HEK293T (cell line): ENCODE measurements at regions not wholly inside any gene's neighbourhood (a gene's known extent, or its start where the extent isn't known, plus 50 kb on each side); places are given as distances from the start of the nearest gene placed in this dataset.

Experiments
- BHLHE40 ChIP-seq: fragments of 450-650 bp; IDR thresholded peaks from 2 replicates; pipeline ENCODE4 v1.6.1; 2016; ENCODE audit warnings: mild to moderate bottlenecking, moderate library complexity, borderline replicate concordance
- FOXA1 ChIP-seq: fragments of 450-650 bp; IDR thresholded peaks from 2 replicates; pipeline ENCODE4 v1.6.1; 2016; ENCODE audit warnings: mild to moderate bottlenecking
- FOXK2 ChIP-seq: fragments of 450-650 bp; IDR thresholded peaks from 2 replicates; pipeline ENCODE4 v1.6.1; 2016; ENCODE audit warnings: mild to moderate bottlenecking
- SP1 ChIP-seq: fragments of 450-650 bp; IDR thresholded peaks from 2 replicates; pipeline ENCODE4 v1.6.1; 2017
- TF ChIP-seq, protein P1 (sequence below): fragments of 450-650 bp; IDR thresholded peaks from 2 replicates; pipeline ENCODE4 v1.6.1; 2016

DNA sequence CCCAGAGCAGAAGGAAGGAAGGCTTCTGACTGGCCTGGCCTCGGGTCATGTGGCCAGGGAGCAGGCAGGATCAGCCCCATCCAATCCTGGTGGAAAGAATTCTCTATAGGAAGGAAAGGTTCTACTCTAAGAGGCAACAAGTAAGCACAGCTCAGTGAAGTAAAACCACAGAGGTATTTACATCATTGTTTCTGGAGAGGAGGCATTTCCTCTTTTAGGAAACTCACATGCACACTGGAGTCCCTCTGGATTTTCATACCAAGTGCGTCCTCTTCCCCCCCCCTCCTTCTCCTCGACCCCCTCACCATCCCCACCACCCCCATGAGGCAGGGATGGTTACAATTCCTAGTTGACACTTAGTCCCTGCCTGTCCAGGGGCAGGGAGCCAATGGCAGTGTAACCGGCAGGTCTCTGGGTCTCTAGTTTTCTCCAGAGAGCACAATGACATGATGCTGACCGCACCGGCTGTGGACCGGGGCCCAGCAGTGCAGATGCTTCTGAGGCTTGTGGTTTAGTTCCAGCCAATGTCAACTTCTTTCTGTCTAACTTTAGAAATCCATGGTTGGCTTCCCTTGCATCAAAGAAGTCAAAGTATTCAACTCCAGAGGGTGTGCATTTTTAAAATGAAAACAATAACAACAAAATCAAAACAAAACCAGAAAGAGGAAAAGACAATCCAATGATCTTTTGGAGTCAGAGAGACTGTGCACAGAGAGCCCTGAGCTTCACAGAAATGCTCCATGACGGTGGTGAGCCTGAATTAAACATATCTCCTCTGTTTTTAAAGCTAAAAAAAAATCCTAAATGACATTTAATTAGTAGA lies 230.3 kb upstream of the TLE3 start:
- TF ChIP-seq BHLHE40 (no peak), SP1 (no peak), FOXK2 (no peak), FOXA1 (no peak)
- TF ChIP-seq, protein P1, sequence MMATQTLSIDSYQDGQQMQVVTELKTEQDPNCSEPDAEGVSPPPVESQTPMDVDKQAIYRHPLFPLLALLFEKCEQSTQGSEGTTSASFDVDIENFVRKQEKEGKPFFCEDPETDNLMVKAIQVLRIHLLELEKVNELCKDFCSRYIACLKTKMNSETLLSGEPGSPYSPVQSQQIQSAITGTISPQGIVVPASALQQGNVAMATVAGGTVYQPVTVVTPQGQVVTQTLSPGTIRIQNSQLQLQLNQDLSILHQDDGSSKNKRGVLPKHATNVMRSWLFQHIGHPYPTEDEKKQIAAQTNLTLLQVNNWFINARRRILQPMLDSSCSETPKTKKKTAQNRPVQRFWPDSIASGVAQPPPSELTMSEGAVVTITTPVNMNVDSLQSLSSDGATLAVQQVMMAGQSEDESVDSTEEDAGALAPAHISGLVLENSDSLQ, result no peak
